ENCODE measurements at regions not wholly inside any gene's neighbourhood (a gene's known extent, or its start where the extent isn't known, plus 50 kb on each side); places are given as distances from the start of the nearest gene placed in this dataset.

DNA sequence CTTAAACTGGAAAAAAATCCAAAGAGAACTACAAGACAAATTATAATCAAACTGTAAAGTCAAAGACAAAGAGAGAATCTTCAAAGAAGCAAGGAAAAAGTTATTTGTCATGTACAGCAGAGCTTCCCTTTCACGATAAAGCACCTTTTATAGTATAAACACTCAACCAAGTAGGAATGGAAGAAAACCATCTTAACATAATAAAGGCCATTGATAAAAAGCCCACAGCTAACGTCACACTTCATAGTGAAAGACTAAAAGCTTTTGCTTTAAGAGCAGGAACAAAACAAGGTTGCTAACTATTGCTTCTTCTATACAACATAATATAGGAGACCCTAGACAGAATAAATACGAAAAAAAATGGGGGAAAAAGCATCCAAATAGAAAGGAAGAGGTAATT lies 595.7 kb upstream of the POU3F4 start:
- TF ChIP-seq GFI1B (tag by site-specific recombination; IDR thresholded peaks at IDR 0.05) (no peak), ZNF366 (tag by site-specific recombination; conservative IDR thresholded peaks at IDR 0.05) (no peak)
- ChIA-PET POLR2A (no interaction called here), CTCF (no interaction called here)

GRCh38 chrX:82934980-82935379 lies 573.1 kb upstream of the POU3F4 start:
- CTCF ChIA-PET, result interaction anchor here (0.6 kb wide), 1 partner anchor 34 kb away, joined by 3 read pairs; no protein-coding TSS in a partner anchor
- H3K36me3 ChIP-seq (ENCODE audit: control insufficient read depth in 2 of 2, insufficient read depth in 1 of 2, low read length in 2 of 2), result no peaks in the 10 kb centered on the region

More for the DNA sequence above, 595.7 kb upstream of the POU3F4 start:
- Histone ChIP-seq H3K36me3 (ENCODE audit: control insufficient read depth in 2 of 2, insufficient read depth in 1 of 2, low read length in 2 of 2) (no peaks in the 10 kb centered on the region; a peak in 1 of 3 replicates), H3K27ac (ENCODE audit: extremely low read depth, low read depth, low read length) (no peak overlapping the region), H3K9me3 (ENCODE audit: control insufficient read depth, insufficient read depth, low read depth, low read length) (no peaks in the 10 kb centered on the region; the same call in 1 of the 2 replicates), H3K4me1 (ENCODE audit: control insufficient read depth, insufficient read depth, low read length) (no peaks in the 10 kb centered on the region), H3K4me3 (ENCODE audit: low read depth, low read length) (no peak overlapping the region)

GRCh38 chrX:82945332-82945731 lies 562.8 kb upstream of the POU3F4 start:
- H3K9me3 ChIP-seq (ENCODE audit: control insufficient read depth, insufficient read depth, low read depth, low read length), result no peaks in the 10 kb centered on the region; the same call in 1 of the 2 replicates
- ChIA-PET CTCF (no interaction called here), POLR2A (no interaction called here)
- TF ChIP-seq PRDM10 (tag by site-specific recombination; IDR thresholded peaks at IDR 0.05), result no peak
- no peak for TF ChIP-seq SP7 (tag by site-specific recombination; IDR thresholded peaks at IDR 0.05)
- no peak for TF ChIP-seq HOXC10 (CRISPR knock-in tag; IDR thresholded peaks at IDR 0.05)
- no peak for TF ChIP-seq WT1 (tag by site-specific recombination; IDR thresholded peaks at IDR 0.05)
- no peak for TF ChIP-seq KLF16 (tag by site-specific recombination; IDR thresholded peaks at IDR 0.05)
- TF ChIP-seq ZNF416 (tag by site-specific recombination; IDR thresholded peaks at IDR 0.05), result no peak
- no peak for TF ChIP-seq ZNF324 (tag by site-specific recombination; IDR thresholded peaks at IDR 0.05)
- no peak for TF ChIP-seq PRDM1 (tag by site-specific recombination; IDR thresholded peaks at IDR 0.05)
- TF ChIP-seq, protein P1, sequence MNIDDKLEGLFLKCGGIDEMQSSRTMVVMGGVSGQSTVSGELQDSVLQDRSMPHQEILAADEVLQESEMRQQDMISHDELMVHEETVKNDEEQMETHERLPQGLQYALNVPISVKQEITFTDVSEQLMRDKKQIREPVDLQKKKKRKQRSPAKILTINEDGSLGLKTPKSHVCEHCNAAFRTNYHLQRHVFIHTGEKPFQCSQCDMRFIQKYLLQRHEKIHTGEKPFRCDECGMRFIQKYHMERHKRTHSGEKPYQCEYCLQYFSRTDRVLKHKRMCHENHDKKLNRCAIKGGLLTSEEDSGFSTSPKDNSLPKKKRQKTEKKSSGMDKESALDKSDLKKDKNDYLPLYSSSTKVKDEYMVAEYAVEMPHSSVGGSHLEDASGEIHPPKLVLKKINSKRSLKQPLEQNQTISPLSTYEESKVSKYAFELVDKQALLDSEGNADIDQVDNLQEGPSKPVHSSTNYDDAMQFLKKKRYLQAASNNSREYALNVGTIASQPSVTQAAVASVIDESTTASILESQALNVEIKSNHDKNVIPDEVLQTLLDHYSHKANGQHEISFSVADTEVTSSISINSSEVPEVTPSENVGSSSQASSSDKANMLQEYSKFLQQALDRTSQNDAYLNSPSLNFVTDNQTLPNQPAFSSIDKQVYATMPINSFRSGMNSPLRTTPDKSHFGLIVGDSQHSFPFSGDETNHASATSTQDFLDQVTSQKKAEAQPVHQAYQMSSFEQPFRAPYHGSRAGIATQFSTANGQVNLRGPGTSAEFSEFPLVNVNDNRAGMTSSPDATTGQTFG (tag by site-specific recombination; IDR thresholded peaks at IDR 0.05; ENCODE audit: borderline replicate concordance), result no peak

More at GRCh38 chrX:82934980-82935379, 573.1 kb upstream of the POU3F4 start:
- no peak for TF ChIP-seq REST (tag by site-specific recombination; IDR thresholded peaks at IDR 0.05)
- no peak for TF ChIP-seq ZNF48 (tag by site-specific recombination; IDR thresholded peaks at IDR 0.05)
- TF ChIP-seq GFI1B (tag by site-specific recombination; IDR thresholded peaks at IDR 0.05), result no peak
- no peak for TF ChIP-seq KLF16 (tag by site-specific recombination; IDR thresholded peaks at IDR 0.05)
- no peak for TF ChIP-seq ZNF626 (tag by site-specific recombination; IDR thresholded peaks at IDR 0.05)
- TF ChIP-seq ZFHX2 (tag by site-specific recombination; conservative IDR thresholded peaks at IDR 0.05), result no peak
- TF ChIP-seq, protein P2, sequence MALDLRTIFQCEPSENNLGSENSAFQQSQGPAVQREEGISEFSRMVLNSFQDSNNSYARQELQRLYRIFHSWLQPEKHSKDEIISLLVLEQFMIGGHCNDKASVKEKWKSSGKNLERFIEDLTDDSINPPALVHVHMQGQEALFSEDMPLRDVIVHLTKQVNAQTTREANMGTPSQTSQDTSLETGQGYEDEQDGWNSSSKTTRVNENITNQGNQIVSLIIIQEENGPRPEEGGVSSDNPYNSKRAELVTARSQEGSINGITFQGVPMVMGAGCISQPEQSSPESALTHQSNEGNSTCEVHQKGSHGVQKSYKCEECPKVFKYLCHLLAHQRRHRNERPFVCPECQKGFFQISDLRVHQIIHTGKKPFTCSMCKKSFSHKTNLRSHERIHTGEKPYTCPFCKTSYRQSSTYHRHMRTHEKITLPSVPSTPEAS (tag by site-specific recombination; IDR thresholded peaks at IDR 0.05), result no peak
- no peak for TF ChIP-seq ZFP41 (tag by site-specific recombination; IDR thresholded peaks at IDR 0.05; ENCODE audit: borderline replicate concordance)
- no peak for TF ChIP-seq ZNF658 (tag by site-specific recombination; IDR thresholded peaks at IDR 0.05)
- H3K9me3 ChIP-seq (ENCODE audit: control insufficient read depth, insufficient read depth, low read depth, low read length), result peaks cover 3% of the 10 kb centered on the region; the same call in 1 of the 2 replicates
- POLR2A ChIA-PET, result no interaction called here
- no peak overlapping the region for H3K27ac ChIP-seq (ENCODE audit: extremely low read depth, low read depth, low read length)
- H3K4me1 ChIP-seq (ENCODE audit: control insufficient read depth, insufficient read depth, low read length), result no peaks in the 10 kb centered on the region
- no peak overlapping the region for H3K4me3 ChIP-seq (ENCODE audit: low read depth, low read length)

More at GRCh38 chrX:82945332-82945731, 562.8 kb upstream of the POU3F4 start:
- Histone ChIP-seq H3K36me3 (ENCODE audit: control insufficient read depth in 2 of 2, insufficient read depth in 1 of 2, low read length in 2 of 2) (no peaks in the 10 kb centered on the region), H3K27ac (ENCODE audit: extremely low read depth, low read depth, low read length) (no peak overlapping the region), H3K4me1 (ENCODE audit: control insufficient read depth, insufficient read depth, low read length) (no peaks in the 10 kb centered on the region), H3K4me3 (ENCODE audit: low read depth, low read length) (no peak overlapping the region)
